Choroid plexus epithelial cell (primary cell): ENCODE measurements at regions not wholly inside any gene's neighbourhood (a gene's known extent, or its start where the extent isn't known, plus 50 kb on each side); places are given as distances from the start of the nearest gene placed in this dataset.

Source experiments
- DNase-seq: peaks from one replicate; pipeline ENCODE4 v3.0.0-alpha.2; 2010; ENCODE audit warnings: low read depth
- H3K4me3 ChIP-seq: 2 replicates; pipeline ENCODE4 v1.5.1; 2011; ENCODE audit warnings: low read depth, mild to moderate bottlenecking, control low read depth, low read length, moderate library complexity
- TF ChIP-seq, protein P1 (sequence below): conservative IDR thresholded peaks from 2 replicates; pipeline ENCODE4 v1.5.1; 2011; ENCODE audit warnings: low read depth, mild to moderate bottlenecking, control low read depth, inconsistent platforms, low read length, moderate library complexity

DNA sequence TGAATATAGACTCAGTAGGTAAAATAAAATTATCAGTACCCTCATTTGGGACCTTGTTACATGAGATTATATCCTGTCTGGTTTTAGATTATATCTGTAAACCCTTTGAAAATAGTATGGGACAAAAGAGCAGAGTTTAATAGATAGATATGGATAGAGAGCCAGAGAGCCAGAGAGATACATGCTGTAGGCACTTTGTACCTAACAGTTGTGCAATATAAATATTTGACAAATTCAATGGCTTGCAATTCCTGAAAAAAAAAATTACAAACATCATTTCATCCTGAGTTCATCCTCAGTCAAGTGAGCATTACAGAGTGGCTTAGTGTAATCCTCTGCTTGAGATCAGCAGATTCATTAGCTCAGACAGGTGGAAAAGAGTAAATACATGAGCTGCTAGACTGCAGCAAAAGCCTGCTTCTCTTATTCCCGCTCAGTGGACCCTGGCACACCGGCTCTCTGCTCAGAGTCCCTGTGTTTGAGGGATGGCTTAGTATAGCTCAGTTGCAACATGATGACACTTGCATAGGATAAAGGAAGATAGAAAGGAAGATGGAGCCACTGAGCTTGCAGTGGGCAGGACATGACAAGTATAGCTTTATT is 931.6 kb upstream of the GOT2 start:
- no peak overlapping the region for H3K4me3 ChIP-seq
- DNase-seq: no peak
- TF ChIP-seq, protein P1, sequence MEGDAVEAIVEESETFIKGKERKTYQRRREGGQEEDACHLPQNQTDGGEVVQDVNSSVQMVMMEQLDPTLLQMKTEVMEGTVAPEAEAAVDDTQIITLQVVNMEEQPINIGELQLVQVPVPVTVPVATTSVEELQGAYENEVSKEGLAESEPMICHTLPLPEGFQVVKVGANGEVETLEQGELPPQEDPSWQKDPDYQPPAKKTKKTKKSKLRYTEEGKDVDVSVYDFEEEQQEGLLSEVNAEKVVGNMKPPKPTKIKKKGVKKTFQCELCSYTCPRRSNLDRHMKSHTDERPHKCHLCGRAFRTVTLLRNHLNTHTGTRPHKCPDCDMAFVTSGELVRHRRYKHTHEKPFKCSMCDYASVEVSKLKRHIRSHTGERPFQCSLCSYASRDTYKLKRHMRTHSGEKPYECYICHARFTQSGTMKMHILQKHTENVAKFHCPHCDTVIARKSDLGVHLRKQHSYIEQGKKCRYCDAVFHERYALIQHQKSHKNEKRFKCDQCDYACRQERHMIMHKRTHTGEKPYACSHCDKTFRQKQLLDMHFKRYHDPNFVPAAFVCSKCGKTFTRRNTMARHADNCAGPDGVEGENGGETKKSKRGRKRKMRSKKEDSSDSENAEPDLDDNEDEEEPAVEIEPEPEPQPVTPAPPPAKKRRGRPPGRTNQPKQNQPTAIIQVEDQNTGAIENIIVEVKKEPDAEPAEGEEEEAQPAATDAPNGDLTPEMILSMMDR: no peak

DNA sequence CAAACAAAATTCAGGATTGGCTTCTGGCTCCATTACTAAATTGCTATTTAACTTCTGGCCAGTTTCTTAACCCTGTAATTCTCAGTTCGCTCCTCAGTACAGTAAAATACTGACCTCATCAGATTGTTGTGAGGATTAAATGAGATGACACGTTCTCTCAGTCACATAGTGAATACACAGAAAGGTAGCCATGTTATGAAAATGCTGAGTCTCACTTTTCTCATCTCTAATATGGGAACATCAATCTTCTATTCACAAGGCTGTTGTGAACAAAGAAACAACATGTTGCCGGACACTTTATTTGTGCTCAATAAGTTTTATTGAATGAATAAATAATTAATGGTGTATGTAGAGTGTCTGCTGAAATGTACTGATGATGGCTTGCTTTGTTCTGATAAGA is 924.5 kb upstream of the GOT2 start:
- DNase-seq: no peak
- no peak overlapping the region for H3K4me3 ChIP-seq
- TF ChIP-seq, protein P1: no peak

DNA sequence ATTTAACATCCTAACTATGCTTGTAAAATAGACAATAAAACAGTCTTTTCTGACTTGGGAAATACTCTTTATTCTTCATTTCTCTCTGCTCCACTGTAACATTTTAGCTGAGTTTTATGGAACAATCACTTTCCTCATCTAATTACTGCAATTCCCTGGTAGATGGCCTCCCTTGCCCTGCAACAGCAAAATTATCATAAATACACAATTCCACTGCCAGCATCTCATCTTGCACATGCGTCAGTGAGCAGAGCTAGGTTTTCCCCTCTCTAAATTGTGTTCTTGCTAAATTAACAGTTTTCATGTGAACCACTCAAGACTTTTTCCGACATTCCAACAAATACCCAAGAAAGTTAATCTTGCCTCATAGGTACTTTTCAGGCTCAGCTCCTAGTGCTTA is 920.9 kb upstream of the GOT2 start:
- TF ChIP-seq, protein P1: no peak
- H3K4me3 ChIP-seq: no peak overlapping the region
- DNase-seq: no peak

DNA sequence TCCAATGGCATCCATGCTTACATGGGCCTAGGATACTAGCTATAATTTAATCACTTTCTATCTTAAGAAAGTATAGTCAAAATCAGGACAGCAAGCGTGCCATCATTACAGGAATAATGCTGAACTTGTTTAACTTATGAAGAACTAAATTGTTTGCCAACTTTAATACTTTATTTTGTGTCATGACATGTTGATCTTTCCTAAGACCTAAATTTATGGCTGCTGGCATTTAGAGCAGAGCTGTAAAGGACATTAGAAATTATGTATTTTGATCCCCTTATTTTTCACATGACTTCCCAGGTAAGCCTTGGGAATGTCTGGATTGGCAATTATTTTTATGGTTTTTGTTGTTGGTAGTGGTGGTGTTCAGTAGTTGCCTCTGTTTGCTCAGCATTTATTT is 920.3 kb upstream of the GOT2 start:
- H3K4me3 ChIP-seq: no peak overlapping the region
- TF ChIP-seq, protein P1: no peak
- no peak for DNase-seq

DNA sequence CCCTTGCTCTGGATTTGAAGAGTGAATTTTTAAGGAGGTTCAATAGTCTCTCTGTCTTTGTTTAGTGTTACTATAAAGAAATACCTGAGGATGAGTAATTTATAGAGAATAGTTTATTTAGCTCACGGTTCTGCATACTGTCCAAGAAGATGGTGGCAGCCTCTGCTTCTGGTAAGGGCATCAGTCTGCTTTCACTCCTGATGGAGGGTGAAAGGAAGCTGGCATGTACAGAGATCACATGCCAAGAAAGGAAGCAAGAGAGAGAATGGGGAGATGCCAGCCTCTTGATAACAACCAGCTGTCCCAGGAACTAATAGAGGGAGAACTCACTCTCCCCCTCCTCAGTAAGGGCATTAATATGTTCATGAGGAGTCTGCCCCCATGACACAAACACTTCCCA is 917.5 kb upstream of the GOT2 start:
- TF ChIP-seq, protein P1: no peak
- no peak for DNase-seq
- no peak overlapping the region for H3K4me3 ChIP-seq

DNA sequence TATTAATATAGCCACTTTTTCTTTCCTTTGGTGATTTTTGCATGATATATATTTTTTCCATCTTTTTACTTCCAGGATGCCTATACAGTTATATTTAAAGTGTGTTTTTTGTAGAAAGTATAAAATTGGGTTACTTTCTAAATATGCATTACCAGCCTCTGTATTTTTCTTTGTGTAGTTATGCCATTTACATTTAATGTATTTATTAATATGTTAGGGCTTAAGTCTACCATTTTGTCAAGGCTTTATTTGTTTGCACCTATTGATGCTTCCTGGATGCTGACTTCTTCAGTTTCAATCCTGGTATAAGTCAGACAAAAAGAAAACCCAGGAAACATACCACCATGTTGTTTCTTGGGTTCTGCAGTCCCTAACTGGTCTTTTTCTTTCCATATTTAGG is 911.1 kb upstream of the GOT2 start:
- no peak overlapping the region for H3K4me3 ChIP-seq
- TF ChIP-seq, protein P1: no peak
- DNase-seq: no peak

DNA sequence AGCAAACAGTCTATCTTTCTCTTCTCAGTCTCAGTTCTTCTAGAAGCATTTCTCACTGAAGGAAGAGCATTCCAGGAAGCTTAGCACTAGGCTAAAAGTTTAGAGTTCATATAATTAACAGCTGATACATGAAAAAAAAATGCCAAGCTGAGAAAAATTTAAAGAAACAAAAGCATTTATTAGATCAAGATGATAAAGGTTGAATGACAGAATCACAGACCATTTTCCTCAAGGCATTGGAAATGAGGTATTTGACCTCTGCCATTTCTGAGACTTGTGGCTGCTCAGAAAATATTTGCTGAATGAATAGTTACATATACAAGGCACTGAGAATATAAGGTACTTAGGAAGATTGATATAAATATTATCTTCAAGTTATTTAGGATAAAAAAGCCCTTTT is 901.6 kb upstream of the GOT2 start:
- TF ChIP-seq, protein P1: no peak
- no peak overlapping the region for H3K4me3 ChIP-seq
- DNase-seq: peak; percentile 71
